Esophagus squamous epithelium (tissue), 5 donors: ENCODE measurements at regions not wholly inside any gene's neighbourhood (a gene's known extent, or its start where the extent isn't known, plus 50 kb on each side); places are given as distances from the start of the nearest gene placed in this dataset.

Experiments
- DNase-seq: peaks from one replicate; lab custom pipeline; 2025; lab: John Stamatoyannopoulos, UW
- H3K27ac ChIP-seq, 4 donors: fragments of 200-600 bp; sonication (generic); one replicate each; pipeline ENCODE4 v1.5.1; 2016 to 2019; ENCODE audit warnings: mild to moderate bottlenecking in 1 of 4
- H3K27me3 ChIP-seq, 4 donors: fragments of 200-600 bp; sonication (generic); 1 replicate in 3 of 4; 2 replicates in 1 of 4; pipeline versions ENCODE4 v1.5.1 to v1.6.0; 2017 to 2021; ENCODE audit warnings: antibody characterized with exemption in 1 of 4
- H3K36me3 ChIP-seq, 3 donors: fragments of 200-600 bp; sonication (generic); one replicate each; pipeline ENCODE4 v1.5.1; 2016 to 2019
- H3K4me1 ChIP-seq, 3 donors: fragments of 200-600 bp; sonication (generic); one replicate each; pipeline ENCODE4 v1.5.1; 2017 to 2019
- H3K4me3 ChIP-seq, 4 donors: fragments of 200-600 bp; sonication (generic); 1 replicate in 3 of 4; 2 replicates in 1 of 4; pipeline ENCODE4 v1.5.1; 2016 to 2019; ENCODE audit warnings: mild to moderate bottlenecking in 2 of 4, moderate library complexity in 1 of 4
- H3K9me3 ChIP-seq, 3 donors: fragments of 200-600 bp; sonication (generic); one replicate each; pipeline ENCODE4 v1.5.1; 2016 to 2019
- CTCF ChIP-seq, 6 experiments: fragments of 450-650 bp in 4 of 6; fragments of 200-600 bp in 2 of 6; sonication (generic) in 2 of 6; IDR thresholded peaks; one replicate each; pipeline ENCODE4 v1.5.1; 2016 to 2019; ENCODE audit warnings: antibody characterized with exemption in 6 of 6, mild to moderate bottlenecking in 4 of 6, moderate library complexity in 4 of 6
- POLR2A ChIP-seq, 4 donors: fragments of 450-650 bp; IDR thresholded peaks; one replicate each; pipeline ENCODE4 v1.6.1; 2017; ENCODE audit warnings: antibody characterized with exemption in 4 of 4, mild to moderate bottlenecking in 4 of 4, moderate library complexity in 3 of 4
- WGBS, 2 donors: methylation state at CpG; one replicate each; pipeline ENCODE4 v1.1.5; 2018; 5-methylcytosine and 5-hydroxymethylcytosine counted together
- intact Hi-C: fragments of 100-400 bp; cut with DNase I; formaldehyde crosslinking; loops from one replicate; pipeline ENCODE4 v1.15.0; 2022
- donor health status: DM: yes; HTN: yes; CAD: no.

GRCh38 chr13:100824366-100824765, 149.8 kb upstream of the TMTC4 start:
- no peak for DNase-seq
- no peaks in the 10 kb centered on the region for H3K9me3 ChIP-seq
- H3K27ac ChIP-seq = no peak overlapping the region
- no peaks in the 10 kb centered on the region for H3K27me3 ChIP-seq
- H3K4me1 ChIP-seq = peaks cover 3 to 43% (median 11%) of the 10 kb centered on the region in 3 donors
- no peaks in the 10 kb centered on the region for H3K36me3 ChIP-seq
- intact Hi-C loops = no loop called here
- WGBS, 2 donors = 30% methylated on average over 3 of the region's 3 CpGs
- no peak for TF ChIP-seq CTCF (IDR thresholded peaks at IDR 0.05)
- TF ChIP-seq POLR2A (IDR thresholded peaks at IDR 0.05) = no peak
- H3K4me3 ChIP-seq = no peak overlapping the region

- WGBS, 2 donors = 67 to 81% methylated on average over 3 of the region's 3 CpGs
- TF ChIP-seq POLR2A (IDR thresholded peaks at IDR 0.05) (no peak), CTCF (IDR thresholded peaks at IDR 0.05) (no peak)
- no peak overlapping the region for H3K27ac ChIP-seq
- intact Hi-C loops = no loop called here
- H3K9me3 ChIP-seq = no peaks in the 10 kb centered on the region
- no peaks in the 10 kb centered on the region for H3K36me3 ChIP-seq
- H3K4me3 ChIP-seq = no peak overlapping the region
- H3K27me3 ChIP-seq = no peaks in the 10 kb centered on the region
- DNase-seq = no peak
- peaks cover 3 to 51% (median 13%) of the 10 kb centered on the region in 3 donors for H3K4me1 ChIP-seq
These were observed 148.9 kb upstream of the TMTC4 start for GRCh38 chr13:100823448-100823847.

GRCh38 chr13:100822871-100823443, 148.4 kb upstream of the TMTC4 start:
- Histone ChIP-seq H3K27me3 (no peaks in the 10 kb centered on the region), H3K9me3 (no peaks in the 10 kb centered on the region), H3K4me3 (no peak overlapping the region), H3K27ac (no peak overlapping the region), H3K4me1 (peaks cover 2 to 51% (median 14%) of the 10 kb centered on the region in 3 donors), H3K36me3 (no peaks in the 10 kb centered on the region)
- TF ChIP-seq CTCF (IDR thresholded peaks at IDR 0.05) (no peak), POLR2A (IDR thresholded peaks at IDR 0.05) (no peak)
- DNase-seq = no peak
- 90% methylated on average over 6 of the region's 6 CpGs for WGBS, 2 donors
- intact Hi-C loops = no loop called here

GRCh38 chr13:100818711-100819110, 144.1 kb upstream of the TMTC4 start:
- H3K27ac ChIP-seq = no peak overlapping the region
- intact Hi-C loops = no loop called here
- no peaks in the 10 kb centered on the region for H3K9me3 ChIP-seq
- no peak for TF ChIP-seq CTCF (IDR thresholded peaks at IDR 0.05)
- no peak for TF ChIP-seq POLR2A (IDR thresholded peaks at IDR 0.05)
- WGBS, 2 donors = 12 to 34% methylated on average over 2 to 3 of the region's 3 CpGs
- H3K27me3 ChIP-seq = no peaks in the 10 kb centered on the region
- no peaks in the 10 kb centered on the region for H3K36me3 ChIP-seq
- DNase-seq = no peak
- no peak overlapping the region for H3K4me3 ChIP-seq
- H3K4me1 ChIP-seq = peaks cover 0 to 39% (median 15%) of the 10 kb centered on the region in 3 donors

- no peaks in the 10 kb centered on the region for H3K9me3 ChIP-seq
- H3K4me3 ChIP-seq = no peak overlapping the region
- peaks cover 0 to 47% (median 21%) of the 10 kb centered on the region in 3 donors for H3K4me1 ChIP-seq
- H3K36me3 ChIP-seq = no peaks in the 10 kb centered on the region
- intact Hi-C loops = no loop called here
- H3K27ac ChIP-seq = no peak overlapping the region
- TF ChIP-seq POLR2A (IDR thresholded peaks at IDR 0.05) (no peak), CTCF (IDR thresholded peaks at IDR 0.05) (no peak)
- no peaks in the 10 kb centered on the region for H3K27me3 ChIP-seq
- DNase-seq = no peak
These were observed 143.3 kb upstream of the TMTC4 start for GRCh38 chr13:100817928-100818327.
